Body of pancreas (tissue), 4 donors: ENCODE measurements at regions not wholly inside any gene's neighbourhood (a gene's known extent, or its start where the extent isn't known, plus 50 kb on each side); places are given as distances from the start of the nearest gene placed in this dataset.

Experiments
- ATAC-seq: fragments of 150-250 bp; one replicate; pipeline ENCODE4 v1.9.1; 2016
- DNase-seq, 4 donors: peaks; one replicate each; pipeline ENCODE4 v3.0.0-alpha.2; 2019
- H3K27ac ChIP-seq, 4 donors: fragments of 200-600 bp; sonication (generic); 1 replicate in 3 of 4; 2 replicates in 1 of 4; pipeline versions ENCODE4 v1.5.1 to v1.6.1; 2016 to 2019; ENCODE audit warnings: mild to moderate bottlenecking in 1 of 4, mixed read lengths in 1 of 4, moderate library complexity in 1 of 4
- H3K27me3 ChIP-seq, 2 donors: fragments of 200-600 bp; sonication (generic); one replicate each; pipeline ENCODE4 v1.6.0; 2016; ENCODE audit warnings: mild to moderate bottlenecking in 1 of 2
- H3K36me3 ChIP-seq, 2 donors: fragments of 200-600 bp; sonication (generic); replicated peaks in 1 of 2; 2 replicates each; pipeline ENCODE4 v1.5.1; 2016; ENCODE audit warnings: low read depth in 2 of 2; ENCODE audit not compliant: insufficient read depth in 1 of 2
- H3K4me1 ChIP-seq: fragments of 200-600 bp; sonication (generic); one replicate; pipeline ENCODE4 v1.6.0; 2016
- H3K4me3 ChIP-seq, 2 donors: fragments of 200-600 bp; sonication (generic); 1 replicate in 1 of 2; 2 replicates in 1 of 2; pipeline ENCODE4 v1.5.1; 2016 to 2019
- H3K9me3 ChIP-seq, 3 donors: fragments of 200-600 bp; sonication (generic); 1 replicate in 2 of 3; 2 replicates in 1 of 3; pipeline ENCODE4 v1.5.1; 2016
- CTCF ChIP-seq, 7 experiments: fragments of 450-650 bp in 4 of 7; fragments of 200-600 bp in 3 of 7; sonication (generic) in 3 of 7; IDR thresholded peaks; one replicate each; pipeline ENCODE4 v1.5.1; 2016 to 2019; ENCODE audit warnings: antibody characterized with exemption in 7 of 7
- POLR2A ChIP-seq, 3 donors: fragments of 450-650 bp; IDR thresholded peaks; one replicate each; pipeline ENCODE4 v1.6.1; 2016; ENCODE audit warnings: antibody characterized with exemption in 3 of 3, mild to moderate bottlenecking in 2 of 3
- WGBS, 2 donors: methylation state at CpG; one replicate each; pipeline ENCODE4 v1.1.5; 2017; 5-methylcytosine and 5-hydroxymethylcytosine counted together
- intact Hi-C: fragments of 100-400 bp; cut with DNase I; formaldehyde crosslinking; loops from one replicate; pipeline ENCODE4 v1.15.1; 2023

DNA sequence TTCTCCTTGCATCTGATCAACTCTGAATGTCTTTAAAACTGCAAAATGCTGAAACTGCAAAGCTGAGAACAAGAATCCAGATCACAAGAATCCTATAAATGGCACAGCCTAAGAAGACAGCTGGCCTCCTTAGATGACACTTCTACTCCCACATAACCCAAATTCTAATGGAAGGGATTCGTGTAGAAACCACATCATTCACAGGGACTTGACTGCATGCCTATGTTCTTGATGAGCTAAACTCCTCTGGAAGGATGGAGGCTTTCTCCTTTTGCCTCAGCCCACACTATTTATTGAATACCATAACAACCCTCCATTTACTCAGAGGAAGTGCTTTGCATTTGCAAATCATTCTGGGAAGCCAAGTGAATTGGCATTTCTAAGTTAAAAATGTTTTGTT, 252.5 kb upstream of the VWC2 start:
- intact Hi-C loops = no loop called here
- Histone ChIP-seq H3K36me3 (no peaks in the 10 kb centered on the region), H3K27ac (no peak overlapping the region), H3K4me3 (no peak overlapping the region), H3K27me3 (no peaks in the 10 kb centered on the region), H3K9me3 (no peaks in the 10 kb centered on the region), H3K4me1 (no peaks in the 10 kb centered on the region)
- ATAC-seq = no peak
- whole genome bisulfite sequencing, 2 donors = 14 to 50% methylated on average over 1 of the region's 1 CpG
- TF ChIP-seq POLR2A (IDR thresholded peaks at IDR 0.05) (no peak), CTCF (IDR thresholded peaks at IDR 0.05) (no peak)
- DNase-seq = no peak

GRCh38 chr7:49522111-49522510, 251.3 kb upstream of the VWC2 start:
- ATAC-seq (no peak), DNase-seq (no peak)
- 38 to 41% methylated on average over 2 of the region's 2 CpGs for WGBS, 2 donors
- Histone ChIP-seq H3K4me3 (no peak overlapping the region), H3K9me3 (no peaks in the 10 kb centered on the region), H3K27ac (no peak overlapping the region), H3K4me1 (no peaks in the 10 kb centered on the region), H3K27me3 (no peaks in the 10 kb centered on the region), H3K36me3 (no peaks in the 10 kb centered on the region)
- TF ChIP-seq CTCF (IDR thresholded peaks at IDR 0.05) (no peak), POLR2A (IDR thresholded peaks at IDR 0.05) (no peak)
- intact Hi-C loops = no loop called here

DNA sequence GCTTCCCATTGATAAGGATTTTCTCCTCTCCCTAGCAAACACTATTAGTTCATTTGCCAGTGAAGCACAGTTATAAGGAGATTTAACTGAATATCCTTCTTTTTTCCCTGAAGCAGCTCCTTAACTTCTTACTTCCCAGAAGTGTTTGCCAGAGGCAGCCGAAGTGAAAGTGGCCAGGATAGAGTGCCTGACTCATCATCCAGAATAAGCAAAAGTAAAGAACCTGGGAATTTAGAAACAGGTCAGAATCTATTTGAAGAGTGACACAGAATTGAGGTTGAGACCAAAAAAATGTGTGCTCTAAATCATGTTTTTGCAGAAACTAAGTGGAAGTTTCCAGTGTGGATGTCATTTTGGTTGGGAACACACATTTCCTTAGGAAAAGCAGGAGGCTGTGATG, 249.6 kb upstream of the VWC2 start:
- H3K4me3 ChIP-seq = no peak overlapping the region
- 68 to 83% methylated on average over 1 of the region's 1 CpG for WGBS, 2 donors
- TF ChIP-seq POLR2A (IDR thresholded peaks at IDR 0.05) = no peak
- no peak for TF ChIP-seq CTCF (IDR thresholded peaks at IDR 0.05)
- no peak for ATAC-seq
- intact Hi-C loops = no loop called here
- H3K4me1 ChIP-seq = no peaks in the 10 kb centered on the region
- no peaks in the 10 kb centered on the region for H3K9me3 ChIP-seq
- H3K27ac ChIP-seq = no peak overlapping the region
- DNase-seq = no peak
- no peaks in the 10 kb centered on the region for H3K27me3 ChIP-seq
- H3K36me3 ChIP-seq = no peaks in the 10 kb centered on the region

DNA sequence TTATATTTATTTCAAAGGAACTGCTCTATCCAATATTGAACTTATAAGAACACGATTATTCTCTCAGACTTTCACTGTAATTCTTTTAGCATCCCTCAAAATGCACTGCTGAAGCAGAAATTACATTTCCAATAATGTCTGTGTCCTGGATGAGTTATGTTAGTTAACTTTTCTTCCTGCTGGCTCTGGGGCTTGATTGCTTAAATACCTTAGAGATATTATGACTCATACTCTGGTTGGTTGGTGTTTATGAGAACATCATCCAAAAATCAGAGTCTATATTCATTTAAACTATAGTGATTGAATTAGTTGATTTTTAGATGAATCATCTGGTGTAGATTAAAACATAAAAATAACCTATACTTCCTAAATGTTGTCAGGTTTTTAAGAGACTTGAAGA, 246.3 kb upstream of the VWC2 start:
- intact Hi-C loops = no loop called here
- no peaks in the 10 kb centered on the region for H3K4me1 ChIP-seq
- no peaks in the 10 kb centered on the region for H3K27me3 ChIP-seq
- H3K4me3 ChIP-seq = no peak overlapping the region
- H3K36me3 ChIP-seq = no peaks in the 10 kb centered on the region
- no peak for DNase-seq
- no peak for ATAC-seq
- 69 to 73% methylated on average over 1 of the region's 1 CpG for WGBS, 2 donors
- TF ChIP-seq POLR2A (IDR thresholded peaks at IDR 0.05) (no peak), CTCF (IDR thresholded peaks at IDR 0.05) (no peak)
- no peak overlapping the region for H3K27ac ChIP-seq
- H3K9me3 ChIP-seq = no peaks in the 10 kb centered on the region

DNA sequence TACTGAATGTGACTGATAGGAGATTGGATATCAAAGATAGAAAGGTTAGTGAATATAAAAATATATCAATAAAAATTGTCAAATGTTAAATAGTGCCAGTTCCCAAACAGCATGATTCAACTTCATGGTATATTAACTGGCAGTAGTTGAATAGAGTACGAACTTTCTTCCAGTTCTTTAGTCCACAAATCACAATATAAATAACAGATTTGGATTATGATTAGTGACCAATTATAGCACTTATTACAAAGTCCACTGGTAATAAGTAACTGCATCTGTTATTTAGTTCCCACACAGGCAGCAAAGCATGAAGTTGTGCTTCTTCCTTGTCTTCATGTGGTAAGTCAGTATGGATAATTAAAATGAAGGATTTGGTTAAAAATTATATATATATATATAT, 243.0 kb upstream of the VWC2 start:
- no peaks in the 10 kb centered on the region for H3K9me3 ChIP-seq
- no peaks in the 10 kb centered on the region for H3K27me3 ChIP-seq
- TF ChIP-seq POLR2A (IDR thresholded peaks at IDR 0.05) (no peak), CTCF (IDR thresholded peaks at IDR 0.05) (no peak)
- DNase-seq (no peak), ATAC-seq (no peak)
- intact Hi-C loops = no loop called here
- H3K4me3 ChIP-seq = no peak overlapping the region
- H3K36me3 ChIP-seq = no peaks in the 10 kb centered on the region
- WGBS, 2 donors = 19 to 29% methylated on average over 1 of the region's 1 CpG
- no peak overlapping the region for H3K27ac ChIP-seq
- H3K4me1 ChIP-seq = no peaks in the 10 kb centered on the region
